HG03060 (cell line): ENCODE measurements at regions not wholly inside any gene's neighbourhood (a gene's known extent, or its start where the extent isn't known, plus 50 kb on each side); places are given as distances from the start of the nearest gene placed in this dataset.
A peak's percentile ranks its signal among the peaks of the same experiment; 100 is the strongest.

ENCODE experiments used
- ATAC-seq: cut with Tn5 transposase; IDR thresholded peaks from one replicate; pipeline ENCODE4 v1.9.1; 2021; ENCODE audit warnings: low read depth, moderate number of reproducible peaks; ENCODE audit not compliant: unreplicated experiment

DNA sequence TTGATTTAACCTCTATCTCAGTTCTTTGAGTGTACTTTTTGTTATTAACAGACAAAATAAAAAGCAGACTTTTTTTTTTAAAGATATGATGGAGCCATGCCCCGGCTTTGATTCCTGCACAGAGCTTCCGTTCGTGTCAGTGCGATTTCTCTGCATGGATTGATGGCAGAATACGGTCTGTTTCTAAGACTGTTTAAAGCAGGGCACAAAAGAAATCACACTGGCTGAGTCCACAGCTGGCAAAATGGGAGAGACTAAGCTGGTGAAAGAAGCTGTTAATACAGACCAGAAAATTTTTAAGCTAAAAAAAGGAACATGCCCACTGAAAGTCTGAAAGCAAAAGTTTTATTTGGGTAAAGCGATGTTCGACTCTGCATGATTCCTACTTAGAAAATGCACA lies 501.4 kb upstream of the WWC1 start:
- no peak for ATAC-seq

DNA sequence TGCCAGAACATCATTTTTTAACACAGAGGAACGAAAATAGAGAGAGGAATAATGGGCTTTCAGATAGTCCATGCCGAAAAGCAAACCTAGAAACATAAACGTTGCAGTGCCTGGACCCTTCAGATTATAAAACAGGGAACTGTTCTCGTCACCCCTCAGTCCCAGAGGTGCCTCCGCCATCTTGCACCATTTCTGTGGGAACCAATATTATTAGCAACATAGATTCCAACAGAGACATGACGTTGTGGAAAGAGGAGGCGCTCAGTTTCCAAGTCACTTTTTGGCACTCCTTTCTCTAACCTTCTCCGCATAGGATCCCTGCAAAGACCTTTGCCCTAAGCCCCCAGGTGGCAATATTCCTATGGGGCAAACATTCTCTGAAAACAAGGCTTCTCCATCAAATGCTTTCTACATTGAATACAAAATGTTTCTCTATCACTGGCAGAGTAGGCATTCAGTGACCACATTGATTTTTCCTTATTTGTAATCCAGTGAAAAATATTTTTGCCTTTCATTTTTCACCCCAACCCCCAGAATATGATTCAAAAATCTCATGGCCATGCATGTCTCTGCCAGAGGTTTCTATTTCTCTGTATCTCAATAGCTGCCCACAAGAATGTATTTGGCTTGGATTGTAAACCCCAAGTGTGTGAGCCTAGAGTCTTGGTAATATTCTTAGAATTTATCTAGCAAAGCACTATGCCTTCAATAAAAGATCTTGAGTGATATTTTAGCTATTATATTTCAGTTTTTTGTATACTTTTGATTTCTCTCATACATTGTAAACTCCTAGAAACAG lies 500.8 kb upstream of the WWC1 start:
- ATAC-seq, result no peak

DNA sequence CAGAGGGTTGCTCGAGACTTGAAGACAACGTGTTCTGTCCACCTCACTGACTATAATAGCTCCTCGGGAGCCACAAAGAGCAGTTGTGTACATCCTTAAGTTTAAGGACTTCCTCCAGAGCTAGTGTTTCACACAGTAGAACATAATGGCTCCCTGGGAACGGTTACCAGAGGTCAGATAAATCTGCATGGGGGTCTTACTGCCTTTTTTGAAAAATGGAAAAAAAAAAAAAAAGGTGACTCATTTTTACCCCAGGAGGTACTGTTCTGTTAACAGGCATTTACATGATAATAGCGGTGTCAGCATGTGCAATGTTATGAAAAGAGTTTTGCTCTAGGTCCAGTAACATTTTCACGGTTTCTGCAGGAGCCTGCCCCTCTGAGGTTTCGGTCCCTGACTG lies 498.9 kb upstream of the WWC1 start:
- no peak for ATAC-seq

DNA sequence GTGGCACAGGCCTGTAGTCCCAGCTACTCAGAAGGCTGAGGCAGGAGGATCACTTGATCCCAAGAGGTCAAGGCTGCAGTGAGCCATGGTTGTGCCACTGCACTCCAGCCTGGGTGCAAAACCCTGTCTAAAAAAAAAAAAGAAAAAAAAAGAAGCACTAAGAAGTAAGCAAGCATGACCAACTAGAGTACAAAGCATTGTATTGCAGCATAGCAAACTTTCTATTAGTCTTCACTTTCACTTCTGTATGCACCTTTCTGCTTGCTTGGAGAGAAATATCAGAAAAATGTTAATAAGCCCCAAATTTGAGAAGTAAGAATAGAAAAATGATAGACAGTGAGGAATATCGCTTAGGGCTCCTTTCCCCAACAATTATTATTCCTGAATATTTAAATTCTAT lies 497.7 kb upstream of the WWC1 start:
- no peak for ATAC-seq

DNA sequence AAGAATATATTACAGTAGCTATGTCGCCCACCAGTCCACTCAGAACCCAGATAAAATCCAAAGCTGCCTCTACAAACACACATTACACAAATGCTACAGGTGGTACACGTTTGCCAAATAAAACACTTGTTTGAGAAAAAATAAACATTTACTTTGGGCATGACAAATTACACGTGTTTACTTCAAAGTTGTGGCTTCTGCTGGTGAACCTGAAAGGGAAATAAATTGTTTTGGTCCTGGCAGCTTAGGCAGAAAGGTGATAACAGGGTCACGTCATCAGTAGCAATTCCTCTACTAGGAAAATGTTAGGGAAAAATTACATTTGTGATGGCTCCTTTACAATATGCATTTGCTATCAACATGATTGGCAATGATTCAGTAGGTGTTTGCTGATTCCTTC lies 497.3 kb upstream of the WWC1 start:
- ATAC-seq, result no peak

DNA sequence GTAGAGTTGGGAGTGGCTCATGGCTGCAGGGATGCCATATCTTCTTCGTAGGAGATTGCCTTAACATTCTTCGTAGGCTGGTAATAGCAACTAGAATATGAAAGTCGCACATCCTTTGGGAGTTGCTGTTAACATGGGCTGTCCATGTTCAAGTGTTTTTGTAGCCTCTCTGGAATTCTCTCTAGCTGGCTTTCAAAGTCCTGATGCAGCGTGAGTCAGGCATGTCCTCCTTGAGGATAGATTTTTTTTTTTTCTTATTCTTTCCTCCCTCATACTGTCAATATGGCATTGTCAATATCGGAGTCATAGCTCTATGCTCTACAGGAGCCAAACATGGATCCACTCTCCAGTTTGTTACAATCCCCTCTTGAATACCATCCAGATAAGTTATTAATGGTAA lies 494.8 kb upstream of the WWC1 start:
- ATAC-seq, result no peak

DNA sequence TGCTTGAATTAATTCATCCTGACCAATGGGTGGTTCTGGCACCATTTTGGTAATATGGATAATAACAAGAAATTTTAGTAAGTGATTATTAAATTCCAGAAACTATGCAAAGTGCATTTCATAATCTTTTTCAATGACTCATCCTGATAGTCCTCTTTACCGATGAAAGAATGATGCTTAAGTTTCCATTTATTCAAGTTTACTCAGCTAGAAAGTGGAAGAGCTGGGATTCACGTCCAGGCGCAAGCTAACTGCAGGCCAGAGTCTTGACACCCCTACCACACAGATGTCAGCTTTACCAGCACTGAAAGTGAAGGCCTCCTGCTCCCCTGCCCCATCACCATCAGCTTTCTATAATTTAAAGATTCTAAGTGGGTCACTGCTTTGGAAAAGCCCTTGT lies 493.5 kb upstream of the WWC1 start:
- ATAC-seq, result no peak

DNA sequence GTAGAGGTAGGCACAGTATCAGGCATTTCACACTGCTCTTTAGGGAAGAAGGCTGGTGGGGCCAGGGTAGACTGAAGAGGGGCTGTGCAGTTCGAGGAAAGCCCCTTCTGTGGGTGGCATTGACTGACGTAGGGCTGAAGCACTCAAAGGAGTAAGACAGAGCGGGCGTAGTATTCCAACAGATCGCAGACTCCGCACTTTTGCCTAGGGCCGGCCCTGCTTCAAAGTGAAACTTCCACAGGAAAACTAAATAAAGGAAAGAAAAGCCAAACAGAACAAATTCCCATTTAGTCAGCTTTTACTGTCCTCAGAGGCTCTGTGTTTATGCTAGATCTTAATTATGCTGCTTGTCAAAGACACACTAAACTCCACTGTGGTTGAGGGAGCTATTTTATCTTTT lies 493.0 kb upstream of the WWC1 start:
- no peak for ATAC-seq

DNA sequence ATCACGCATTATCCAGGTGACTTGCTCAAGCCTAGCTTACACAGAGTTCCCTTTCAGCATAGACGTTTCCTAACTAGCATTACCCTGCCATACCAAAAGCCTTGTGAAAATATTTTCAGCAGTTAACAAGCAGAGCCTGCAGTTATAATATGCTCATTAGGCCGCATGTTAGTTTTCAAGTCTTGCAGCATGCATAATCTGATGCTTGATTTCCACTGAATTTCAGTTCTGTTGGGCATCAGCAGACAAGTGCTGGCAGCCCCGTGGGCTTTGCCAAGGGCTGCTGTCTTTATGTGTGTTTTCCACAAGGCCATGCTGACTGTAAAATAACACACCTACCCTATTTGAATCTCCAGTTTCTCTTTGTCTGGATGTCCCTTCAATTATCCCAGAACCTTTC lies 491.0 kb upstream of the WWC1 start:
- no peak for ATAC-seq

DNA sequence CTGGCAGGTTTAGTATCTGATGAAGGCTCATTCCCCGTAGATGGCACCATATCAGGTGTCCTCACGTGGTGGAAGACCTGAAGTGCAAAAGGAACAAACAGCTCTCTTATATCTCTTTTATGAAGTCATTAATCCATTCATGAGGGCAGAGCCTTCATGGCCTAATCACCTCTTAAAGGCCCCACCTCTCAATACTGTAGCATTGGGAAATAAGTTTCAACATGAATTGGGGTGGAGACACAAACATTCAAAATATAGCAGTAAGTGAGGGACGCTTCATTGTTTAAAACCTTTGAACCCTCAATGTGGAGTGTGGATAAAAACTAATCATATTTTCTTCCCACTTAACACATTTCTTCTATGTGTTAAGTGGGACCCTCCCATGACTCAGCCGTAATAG lies 489.4 kb upstream of the WWC1 start:
- ATAC-seq, result no peak

DNA sequence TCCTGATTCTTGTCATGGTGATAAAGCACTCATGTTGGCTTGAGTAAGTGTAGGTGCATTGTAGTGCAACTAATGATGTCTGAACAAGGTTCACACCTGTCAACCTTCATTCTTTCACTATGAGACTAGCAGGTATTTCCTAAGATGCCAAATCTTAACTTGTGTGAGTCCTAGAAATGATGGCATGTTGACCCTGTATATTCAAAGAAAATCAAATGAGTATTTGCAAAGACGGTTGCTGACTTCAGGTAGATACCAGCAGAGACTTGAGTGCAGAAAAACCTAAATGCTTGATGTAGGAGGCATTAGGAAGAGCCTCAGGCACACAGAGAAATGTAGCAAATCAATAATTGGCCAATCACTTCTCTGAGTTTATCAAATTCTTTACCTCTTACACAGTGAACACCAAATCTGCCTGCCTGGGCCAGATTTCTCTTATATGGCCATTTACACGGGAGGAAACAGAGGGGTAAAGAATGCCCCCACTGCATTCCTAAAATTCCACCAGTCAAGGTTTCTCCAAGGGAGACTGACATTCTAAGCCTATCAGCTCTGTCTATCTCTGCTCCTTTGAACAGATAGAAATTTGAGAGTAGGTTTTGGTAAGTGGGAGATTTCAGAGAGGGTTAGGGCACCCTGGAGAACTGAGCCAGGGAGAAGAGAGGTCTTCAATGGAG lies 488.6 kb upstream of the WWC1 start:
- no peak for ATAC-seq

DNA sequence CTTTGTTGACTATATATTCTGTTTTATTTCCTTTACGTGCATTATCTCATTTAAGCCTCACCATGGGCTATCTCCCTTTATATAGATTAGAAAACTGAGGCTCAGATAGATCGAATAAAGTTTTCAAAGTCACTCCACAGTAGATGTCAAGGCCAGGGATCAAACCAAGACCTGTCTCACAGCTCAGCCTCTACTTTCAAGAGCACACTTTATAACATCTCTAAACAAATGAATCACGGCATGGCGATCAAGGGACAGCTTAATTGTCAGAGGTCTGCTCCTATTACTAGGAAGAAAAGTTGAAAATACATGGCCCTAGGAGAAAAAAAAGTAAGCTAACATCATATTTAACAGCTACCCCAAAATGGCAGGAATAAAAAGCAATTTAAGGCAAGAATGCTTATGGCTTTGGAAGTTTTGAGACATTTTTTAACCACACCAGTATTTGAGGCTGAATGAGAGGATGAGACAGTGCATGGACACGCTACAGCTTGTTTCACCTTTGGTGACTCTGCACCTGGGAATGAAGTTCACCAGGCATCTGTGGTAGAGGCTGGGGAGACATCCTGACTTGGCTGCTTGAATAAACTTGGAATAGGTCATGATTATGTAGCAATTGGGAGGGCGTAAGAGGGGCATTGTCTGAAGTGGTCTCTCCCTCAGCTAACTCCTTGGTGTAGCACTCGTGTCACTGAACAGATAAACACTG lies 486.8 kb upstream of the WWC1 start:
- ATAC-seq, result no peak

DNA sequence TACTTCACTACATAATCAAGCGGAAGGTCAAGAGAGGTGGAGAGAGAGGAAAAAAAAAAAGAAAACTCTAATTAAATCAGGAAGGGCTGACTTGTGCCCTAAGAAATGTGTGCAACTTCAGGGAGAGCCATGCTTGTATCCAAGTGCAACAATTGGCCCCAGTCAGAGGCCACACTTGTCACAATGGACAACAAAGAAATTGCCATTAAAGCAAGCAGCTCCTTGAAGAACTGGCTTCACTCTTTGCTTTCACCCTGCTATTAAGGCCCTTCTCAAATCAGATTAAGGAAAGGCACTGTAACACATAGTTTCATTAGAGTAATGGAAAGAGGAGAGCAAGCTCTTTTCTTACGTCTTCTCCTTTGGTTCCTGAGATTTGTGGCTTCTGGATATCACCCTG lies 480.9 kb upstream of the WWC1 start:
- no peak for ATAC-seq

DNA sequence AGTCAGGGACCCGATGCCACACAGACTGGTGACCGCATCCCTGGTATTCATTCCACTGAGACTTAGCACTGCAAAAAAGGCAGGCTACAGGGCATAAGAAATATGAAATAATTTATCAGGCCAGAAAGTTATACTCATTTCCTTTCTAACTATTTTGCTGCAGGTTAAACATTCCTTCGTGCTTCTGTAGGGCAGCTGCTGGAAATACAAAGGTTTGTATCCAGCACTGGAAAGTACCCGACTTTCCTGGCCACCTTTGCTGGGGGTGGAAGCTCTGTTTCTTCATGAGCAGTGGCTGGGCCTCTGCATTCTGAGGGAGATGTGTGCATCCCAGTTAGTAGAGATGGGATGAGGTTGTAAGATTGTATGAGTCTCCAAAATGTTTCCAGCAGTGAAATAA lies 478.6 kb upstream of the WWC1 start:
- no peak for ATAC-seq

DNA sequence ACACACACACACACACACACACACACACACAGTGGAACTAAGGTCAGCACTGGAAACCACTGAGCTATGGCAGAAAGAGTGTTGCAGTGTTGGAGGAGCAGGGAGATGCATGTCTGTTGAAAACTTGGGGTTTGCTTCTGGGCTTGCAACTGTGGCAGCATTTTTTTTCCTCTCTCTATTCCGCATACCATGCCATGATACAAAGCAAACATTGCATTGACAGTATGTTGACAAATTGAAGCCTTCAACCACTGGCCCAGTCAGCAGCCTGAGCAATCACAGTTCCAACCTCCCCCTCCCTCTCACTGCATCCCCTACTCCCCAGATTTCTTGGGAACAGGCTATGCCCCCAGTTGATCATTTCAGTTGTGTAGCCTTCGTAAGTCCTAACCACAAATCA lies 478.1 kb upstream of the WWC1 start:
- no peak for ATAC-seq

DNA sequence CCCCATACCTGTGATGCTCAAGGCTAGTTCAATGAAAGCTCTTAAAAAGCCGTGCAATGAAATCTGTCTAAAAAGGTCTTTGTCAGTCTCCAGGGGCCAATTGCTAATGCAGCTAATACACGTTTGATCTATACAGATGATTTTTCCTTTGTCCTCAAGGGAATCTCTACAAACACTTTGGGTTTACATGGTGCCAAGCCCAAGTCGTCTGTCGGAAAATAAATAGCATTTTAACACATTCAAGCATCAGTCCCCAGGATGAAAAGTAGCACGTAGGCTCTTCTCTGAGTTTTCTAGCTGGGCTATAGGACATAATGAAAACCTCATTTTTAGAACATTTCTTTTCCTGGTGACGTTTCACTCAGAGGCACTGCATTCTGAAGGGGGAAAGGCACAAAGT lies 477.4 kb upstream of the WWC1 start:
- ATAC-seq, result no peak

DNA sequence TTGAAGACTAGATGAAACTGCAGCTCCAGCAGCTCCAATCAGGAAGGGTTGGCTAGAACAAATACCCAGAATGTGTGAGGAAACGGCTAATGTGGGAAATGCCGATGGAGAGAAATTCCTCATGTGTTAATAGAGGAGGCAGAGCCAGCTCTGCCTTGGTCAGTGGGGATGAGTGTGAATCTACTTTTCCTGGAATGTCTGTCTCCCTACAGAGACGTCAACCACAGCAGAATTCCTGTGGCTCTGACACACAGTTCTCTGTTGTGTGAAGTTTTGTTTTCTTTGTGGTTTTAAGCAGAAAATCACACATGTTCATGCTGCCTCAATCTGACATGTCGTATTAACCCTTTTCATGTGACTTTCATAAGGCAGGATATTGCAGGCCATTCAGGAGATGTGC lies 476.6 kb upstream of the WWC1 start:
- no peak for ATAC-seq

DNA sequence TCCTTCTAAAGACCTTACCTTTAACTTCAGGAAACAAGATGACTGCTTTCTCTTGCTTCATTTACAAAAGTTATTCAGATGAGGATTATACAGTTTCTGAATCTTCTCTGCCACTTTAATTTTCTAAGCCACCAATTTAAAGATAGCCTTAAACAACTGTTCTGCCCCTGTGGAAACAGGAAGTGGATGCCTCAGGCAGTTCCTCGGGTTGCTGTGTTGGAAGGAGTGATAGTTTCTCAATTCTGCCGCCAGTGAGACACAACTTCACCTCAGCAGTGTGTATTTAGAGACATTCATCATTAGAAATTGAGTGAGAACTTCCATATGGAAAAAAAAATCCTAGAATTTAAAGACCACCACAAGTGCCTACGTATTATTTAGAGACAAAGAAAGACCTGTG lies 475.1 kb upstream of the WWC1 start:
- no peak for ATAC-seq

DNA sequence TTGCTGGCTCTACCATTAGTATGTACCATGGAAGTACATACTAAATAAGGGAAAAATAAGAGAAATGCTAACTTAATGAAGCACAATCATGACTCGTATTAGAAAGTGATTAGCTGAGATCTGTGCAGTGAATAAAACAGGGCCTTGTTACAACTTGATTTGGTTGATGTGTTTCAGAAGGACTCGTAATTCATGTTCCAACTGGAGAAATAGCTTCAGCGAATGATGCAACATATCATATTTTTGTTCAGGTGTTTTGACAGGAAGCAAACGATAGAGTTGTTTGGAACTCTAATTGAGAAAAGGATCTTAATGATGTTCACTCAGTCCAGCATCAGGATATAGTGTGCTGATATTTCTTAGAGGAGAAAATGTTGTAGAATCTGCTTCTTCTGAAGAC lies 474.6 kb upstream of the WWC1 start:
- ATAC-seq, result no peak

DNA sequence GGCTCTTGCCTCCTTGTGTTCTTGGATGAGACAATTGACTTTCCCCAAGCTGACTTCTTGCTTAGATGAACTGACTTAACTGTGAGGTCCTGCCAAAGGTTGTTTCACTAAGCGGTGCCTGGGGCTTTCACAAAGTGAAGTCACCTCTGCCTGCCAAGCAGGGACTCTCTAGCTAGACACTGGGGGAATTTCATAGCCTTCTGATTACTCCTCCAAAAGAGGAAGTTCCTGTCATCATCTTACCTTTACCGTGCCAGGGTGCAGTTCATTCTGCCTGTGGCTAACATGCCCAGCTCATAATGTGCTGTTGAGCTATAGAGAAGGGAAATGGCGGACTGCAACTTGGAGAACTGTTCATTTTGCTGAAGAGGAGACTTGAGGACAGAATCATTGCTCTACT lies 472.0 kb upstream of the WWC1 start:
- ATAC-seq, result peak; percentile 92

DNA sequence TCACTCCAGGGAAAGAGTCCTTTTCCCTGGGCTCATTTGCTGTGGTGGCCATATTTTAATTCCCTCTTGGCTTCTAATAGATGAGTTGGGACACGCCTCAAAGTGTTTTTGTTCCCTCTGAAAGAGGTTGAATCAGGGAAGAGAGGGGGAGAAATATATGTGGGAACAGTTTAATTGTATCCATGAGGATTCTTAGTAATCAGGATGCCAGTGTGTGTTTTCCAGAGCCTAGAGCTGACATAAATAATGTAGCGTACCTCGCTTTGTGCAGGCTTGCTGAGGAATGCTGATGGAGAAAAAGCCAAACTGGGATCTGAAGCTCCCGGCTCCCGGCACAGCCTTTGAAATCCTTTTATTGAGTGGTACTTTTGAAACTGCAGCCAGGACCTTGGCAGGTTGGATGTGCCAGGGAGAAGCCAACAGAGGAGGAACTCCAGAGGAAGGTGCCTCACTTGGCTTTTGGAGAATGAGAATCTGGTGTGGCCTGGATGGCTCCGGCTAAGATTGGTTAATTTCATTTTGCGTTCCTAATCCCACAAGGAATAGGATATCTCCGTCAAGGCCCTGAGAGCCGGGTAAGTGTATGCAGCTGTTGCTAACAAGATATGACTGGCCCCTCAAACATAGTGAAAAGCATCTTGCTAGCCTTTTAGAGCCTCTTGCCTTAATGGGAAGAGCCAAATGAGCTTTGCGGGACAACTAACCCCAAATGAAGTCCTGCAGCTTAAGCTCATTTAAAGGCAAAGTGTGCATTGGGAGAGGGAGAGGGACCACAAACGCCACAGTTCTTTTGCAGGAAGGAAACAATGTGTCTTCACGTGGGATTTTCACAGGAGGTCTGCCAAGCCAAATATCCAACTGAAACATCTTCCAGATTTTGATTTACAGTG lies 471.1 kb upstream of the WWC1 start:
- ATAC-seq, result no peak
